GM12878 (cell line): ENCODE measurements at regions not wholly inside any gene's neighbourhood (a gene's known extent, or its start where the extent isn't known, plus 50 kb on each side); places are given as distances from the start of the nearest gene placed in this dataset.

ENCODE experiments used
- ATAC-seq: fragments of 200-7000 bp; cut with Tn5 transposase; 3 replicates; pipeline ENCODE4 v1.9.1; 2020; ENCODE audit warnings: mild to moderate bottlenecking, moderate library complexity
- BruUV-seq: library from RNA; stranded (reverse); fragments of 400-500 nt; replicated peaks from 2 replicates; lab custom pipeline; 2021; lab: Mats Ljungman, UMichigan
- CTCF ChIA-PET: fragments of 300-600 bp; sonication (Branson Sonifier 250); formaldehyde crosslinking; extraction: SDS; loops from one replicate; lab custom pipeline; 2021; ENCODE audit warnings: inconsistent platforms; lab: Yijun Ruan, JAX
- POLR2A ChIA-PET: fragments of 350-600 bp; formaldehyde crosslinking; extraction: SDS; loops from one replicate; lab custom pipeline; 2021; ENCODE audit warnings: inconsistent platforms; lab: Charles Lee
- RAD21 ChIA-PET: fragments of 300-600 bp; sonication (Branson Sonifier 250); formaldehyde crosslinking; loops from one replicate; lab custom pipeline; 2023; ENCODE audit warnings: antibody characterized with exemption; ENCODE audit not compliant: unreplicated experiment; lab: Charles Lee
- SMC1A ChIA-PET: fragments of 300-600 bp; sonication (Branson Sonifier 250); formaldehyde crosslinking; loops from one replicate; lab custom pipeline; 2023; ENCODE audit not compliant: unreplicated experiment, uncharacterized antibody; lab: Charles Lee
- DNase-seq: peaks from one replicate; pipeline ENCODE4 v3.0.0-alpha.2; 2011; ENCODE audit warnings: low read depth, low spot score
- FAIRE-seq: peaks from 3 replicates; lab custom pipeline; 2011; peaks lifted over from hg19 to GRCh38; lab: Jason Lieb, UNC
- H2AFZ ChIP-seq: 2 replicates; pipeline ENCODE4 v1.6.0; 2011; ENCODE audit warnings: low read depth, low read length, control low read depth; ENCODE audit not compliant: control insufficient read depth
- H3K27ac ChIP-seq: 2 replicates; pipeline ENCODE4 v1.5.1; 2011; ENCODE audit warnings: control low read depth; ENCODE audit not compliant: control insufficient read depth, insufficient read depth
- H3K27me3 ChIP-seq, 2 experiments: replicated peaks in 1 of 2; 2 replicates each; pipeline versions ENCODE4 v1.6.0 to v1.6.1; 2011; ENCODE audit warnings: low read length in 1 of 2; ENCODE audit not compliant: control insufficient read depth in 2 of 2, insufficient read depth in 2 of 2
- H3K36me3 ChIP-seq, 2 experiments: 2 replicates each; pipeline ENCODE4 v1.5.1; 2011; ENCODE audit warnings: low read length in 1 of 2; ENCODE audit not compliant: control insufficient read depth in 2 of 2, insufficient read depth in 2 of 2
- H3K4me1 ChIP-seq: 2 replicates; pipeline ENCODE4 v1.6.1; 2011; ENCODE audit warnings: mild to moderate bottlenecking, low read length, moderate library complexity, mixed read lengths; ENCODE audit not compliant: control insufficient read depth, insufficient read depth
- H3K4me2 ChIP-seq: 2 replicates; pipeline ENCODE4 v1.6.0; 2011; ENCODE audit warnings: control low read depth; ENCODE audit not compliant: control insufficient read depth, insufficient read depth
- H3K4me3 ChIP-seq: fragments of 200-600 bp; sonication (generic); 2 replicates; pipeline ENCODE4 v1.5.1; 2016
- H3K79me2 ChIP-seq: 2 replicates; pipeline ENCODE4 v1.6.0; 2011; ENCODE audit warnings: low read length; ENCODE audit not compliant: control insufficient read depth, insufficient read depth
- H3K9ac ChIP-seq: 2 replicates; pipeline ENCODE4 v1.8.0; 2011; ENCODE audit warnings: low read length, control low read depth, mixed read lengths; ENCODE audit not compliant: control insufficient read depth, insufficient read depth
- H3K9me3 ChIP-seq: replicated peaks from 3 replicates; pipeline ENCODE4 v1.5.1; 2011; ENCODE audit warnings: mild to moderate bottlenecking, low read length; ENCODE audit not compliant: control insufficient read depth, insufficient read depth
- H4K20me1 ChIP-seq: 2 replicates; pipeline ENCODE4 v1.6.0; 2011; ENCODE audit not compliant: control insufficient read depth, insufficient read depth
- CBX5 ChIP-seq: sonication (generic); IDR thresholded peaks from 2 replicates; pipeline ENCODE4 v1.6.1; 2016; ENCODE audit warnings: low read depth, moderate library complexity, mild to moderate bottlenecking, inconsistent platforms
- IRF5 ChIP-seq: fragments of 450-650 bp; IDR thresholded peaks from 2 replicates; pipeline ENCODE4 v1.6.1; 2017; ENCODE audit warnings: borderline replicate concordance
- NFXL1 ChIP-seq: fragments of 450-650 bp; IDR thresholded peaks from 2 replicates; pipeline ENCODE4 v1.6.1; 2017; ENCODE audit warnings: antibody characterized with exemption, mild to moderate bottlenecking, borderline replicate concordance
- ZBTB11 ChIP-seq: fragments of 450-650 bp; formaldehyde crosslinking; IDR thresholded peaks from 2 replicates; pipeline ENCODE4 v1.5.0; 2022; ENCODE audit warnings: mild to moderate bottlenecking, missing genetic modification characterization
- WGBS: methylation state at CpG from one replicate; pipeline ENCODE4 v1.1.6; 2016; ENCODE audit warnings: low lambda C conversion rate; ENCODE audit not compliant: insufficient replicate concordance, insufficient coverage; ENCODE audit errors: missing lambda C conversion rate; 5-methylcytosine and 5-hydroxymethylcytosine counted together
- in situ Hi-C: fragments of 300-500 bp; cut with MboI; formaldehyde crosslinking; loops from 9 replicates; pipeline ENCODE4 v1.14.3; 2018; ENCODE audit warnings: mixed read lengths
- intact Hi-C: fragments of 100-400 bp; cut with micrococcal nuclease; formaldehyde crosslinking; loops from one replicate; pipeline ENCODE4 v1.14.2; 2022; ENCODE audit not compliant: unreplicated experiment

- TF ChIP-seq ZBTB11 (CRISPR knock-in tag), result no peak
These were observed 272.0 kb upstream of the SESN3 start (continued) for GRCh38 chr11:95503047-95503446.

GRCh38 chr11:95502522-95502921 lies 271.5 kb upstream of the SESN3 start:
- 49% methylated on average over 5 of the region's 5 CpGs for WGBS
- FAIRE-seq (no peak), DNase-seq (no peak), ATAC-seq (no peak)
- ChIA-PET CTCF (interaction anchor here (1.1 kb wide), 1 partner anchor 348 kb away, joined by 3 read pairs; no protein-coding TSS in a partner anchor), POLR2A (no interaction called here), SMC1A (interaction anchor here (1.1 to 1.4 kb wide), 2 partner anchors 15 to 44 kb away, joined by 3 to 4 read pairs; no protein-coding TSS in a partner anchor), RAD21 (interaction anchor here (1.2 kb wide), 1 partner anchor 203 kb away, joined by 3 read pairs; no protein-coding TSS in a partner anchor)
- no TSS peak for BruUV-seq
- Histone ChIP-seq H3K36me3 (no peaks in the 10 kb centered on the region), H3K79me2 (no peaks in the 10 kb centered on the region), H3K9me3 (no peaks in the 10 kb centered on the region), H2AFZ (no peak overlapping the region), H3K4me2 (no peak overlapping the region), H3K27ac (no peak overlapping the region), H3K4me1 (no peaks in the 10 kb centered on the region), H3K9ac (no peak overlapping the region), H4K20me1 (no peaks in the 10 kb centered on the region), H3K27me3 (peaks cover 0 to 2% of the 10 kb centered on the region in 2 experiments; a peak in 2 of 4 replicates), H3K4me3 (no peak overlapping the region)
- TF ChIP-seq NFXL1 (no peak), CBX5 (no peak), IRF5 (no peak)
- in situ Hi-C loops (no loop called here), intact Hi-C loops (no loop called here)
